Endothelial cell of umbilical vein (primary cell): ENCODE measurements at regions not wholly inside any gene's neighbourhood (a gene's known extent, or its start where the extent isn't known, plus 50 kb on each side); places are given as distances from the start of the nearest gene placed in this dataset.

Experiments
- BruUV-seq: library from RNA; stranded (reverse); fragments of 400-500 nt; replicated peaks from 2 replicates; lab custom pipeline; 2021; lab: Mats Ljungman, UMichigan
- CTCF ChIA-PET: fragments of 300-600, 350-600 bp; sonication (Branson Sonifier 250); formaldehyde crosslinking; loops from one replicate; lab custom pipeline; 2021; ENCODE audit warnings: antibody characterized with exemption, inconsistent platforms; lab: Charles Lee
- POLR2A ChIA-PET: fragments of 300-600, 350-600 bp; sonication (Branson Sonifier 250); formaldehyde crosslinking; loops from one replicate; lab custom pipeline; 2021; ENCODE audit warnings: antibody characterized with exemption, inconsistent platforms; lab: Charles Lee
- DNase-seq: peaks from one replicate; pipeline ENCODE4 v3.0.0-alpha.2; 2011; ENCODE audit warnings: low read depth, low spot score
- FAIRE-seq: peaks from 2 replicates; lab custom pipeline; 2011; peaks lifted over from hg19 to GRCh38; lab: Jason Lieb, UNC
- H2AFZ ChIP-seq: 2 replicates; pipeline ENCODE4 v1.6.0; 2012; ENCODE audit warnings: low read depth, low read length, control low read depth, inconsistent platforms
- H3K27ac ChIP-seq: 2 replicates; pipeline ENCODE4 v1.5.1; 2011; ENCODE audit warnings: low read depth, mild to moderate bottlenecking, control low read depth, low read length, moderate library complexity; ENCODE audit not compliant: insufficient read depth
- H3K27me3 ChIP-seq, 2 experiments: 2 replicates each; pipeline versions ENCODE4 v1.6.0 to v1.6.1; 2011; ENCODE audit warnings: low read length in 2 of 2, mixed read lengths in 1 of 2; ENCODE audit not compliant: control insufficient read depth in 2 of 2, insufficient read depth in 2 of 2
- H3K36me3 ChIP-seq, 2 experiments: 2 replicates in 1 of 2; 3 replicates in 1 of 2; pipeline ENCODE4 v1.5.1; 2011; ENCODE audit warnings: low read length in 2 of 2, mild to moderate bottlenecking in 1 of 2, moderate library complexity in 1 of 2; ENCODE audit not compliant: control insufficient read depth in 2 of 2, insufficient read depth in 2 of 2; ENCODE audit errors: extremely low read depth in 1 of 2
- H3K4me1 ChIP-seq: 3 replicates; pipeline ENCODE4 v1.5.1; 2011; ENCODE audit warnings: mild to moderate bottlenecking, low read length; ENCODE audit not compliant: control insufficient read depth, insufficient read depth; ENCODE audit errors: extremely low read depth
- H3K4me2 ChIP-seq: 2 replicates; pipeline ENCODE4 v1.6.1; 2011; ENCODE audit warnings: low read length, control low read depth, mixed read lengths; ENCODE audit not compliant: insufficient read depth
- H3K4me3 ChIP-seq, 3 experiments: fragments of 200-600 bp in 1 of 3; sonication (generic), shearing (Covaris generic) in 1 of 3; replicated peaks in 1 of 3; 2 replicates each; pipeline ENCODE4 v1.5.1; 2011 to 2016; ENCODE audit warnings: control low read depth in 3 of 3, low read length in 3 of 3, mild to moderate bottlenecking in 2 of 3, inconsistent platforms in 1 of 3, low read depth in 1 of 3, moderate library complexity in 1 of 3; ENCODE audit not compliant: insufficient read depth in 1 of 3
- H3K79me2 ChIP-seq: 2 replicates; pipeline ENCODE4 v1.6.0; 2012; ENCODE audit warnings: low read length, inconsistent platforms; ENCODE audit not compliant: control insufficient read depth, insufficient read depth
- H3K9ac ChIP-seq: replicated peaks from 2 replicates; pipeline ENCODE3; 2011; ENCODE audit warnings: low read length, control low read depth; ENCODE audit not compliant: insufficient read depth; ENCODE audit errors: extremely low read depth
- H3K9me1 ChIP-seq: replicated peaks from 3 replicates; pipeline ENCODE4 v1.6.0; 2011; ENCODE audit warnings: mild to moderate bottlenecking, low read length; ENCODE audit not compliant: control insufficient read depth, insufficient read depth; ENCODE audit errors: extremely low read depth
- H3K9me3 ChIP-seq: replicated peaks from 2 replicates; pipeline ENCODE4 v1.5.1; 2012; ENCODE audit warnings: low read length, inconsistent platforms; ENCODE audit not compliant: control insufficient read depth, insufficient read depth
- H4K20me1 ChIP-seq: replicated peaks from 2 replicates; pipeline ENCODE3; 2011; ENCODE audit warnings: mild to moderate bottlenecking, low read length; ENCODE audit not compliant: control insufficient read depth, insufficient read depth; ENCODE audit errors: extremely low read depth
- CTCF ChIP-seq, 2 donors: IDR thresholded peaks; 1 replicate in 1 of 2; 2 replicates in 1 of 2; pipeline ENCODE4 v1.5.1; 2011; ENCODE audit warnings: low read length in 2 of 2, mild to moderate bottlenecking in 2 of 2, moderate library complexity in 2 of 2, control low read depth in 1 of 2, inconsistent platforms in 1 of 2, low read depth in 1 of 2; ENCODE audit not compliant: insufficient read depth in 1 of 2; ENCODE audit errors: extremely low read depth in 1 of 2
- EZH2 ChIP-seq: IDR thresholded peaks from 2 replicates; pipeline ENCODE4 v1.6.1; 2012; ENCODE audit warnings: borderline replicate concordance, low read depth, mild to moderate bottlenecking, moderate library complexity, low read length, inconsistent platforms; ENCODE audit not compliant: severe bottlenecking
- FOS ChIP-seq: IDR thresholded peaks from 2 replicates; pipeline ENCODE4 v1.6.1; 2011; ENCODE audit warnings: mild to moderate bottlenecking, low read length, moderate library complexity, borderline replicate concordance; ENCODE audit not compliant: insufficient read depth
- GATA2 ChIP-seq: IDR thresholded peaks from 2 replicates; pipeline ENCODE4 v1.7.0; 2011; ENCODE audit warnings: low read depth, mild to moderate bottlenecking, moderate library complexity, mixed read lengths, low read length; ENCODE audit not compliant: insufficient read length, insufficient read depth
- JUN ChIP-seq: IDR thresholded peaks from 2 replicates; pipeline ENCODE4 v1.6.1; 2011; ENCODE audit warnings: borderline replicate concordance, low read depth; ENCODE audit not compliant: insufficient read length, insufficient read depth
- MYC ChIP-seq: IDR thresholded peaks from one replicate; pipeline ENCODE4 v1.6.1; 2011; ENCODE audit warnings: mild to moderate bottlenecking, low read depth, low read length
- POLR2A ChIP-seq: IDR thresholded peaks from 2 replicates; pipeline ENCODE4 v1.6.1; 2012; ENCODE audit warnings: low read depth, mild to moderate bottlenecking, control low read depth, low read length
- POLR2AphosphoS5 ChIP-seq: IDR thresholded peaks from 2 replicates; pipeline ENCODE4 v1.6.1; 2012; ENCODE audit warnings: low read depth, mild to moderate bottlenecking, control low read depth, low read length, moderate library complexity; ENCODE audit not compliant: insufficient read depth
- dilution Hi-C: fragments of 300-500 bp; cut with MboI; formaldehyde crosslinking; loops from one replicate; pipeline ENCODE4 v1.15.0; 2019; ENCODE audit warnings: low sequenced_read_pairs; ENCODE audit not compliant: extremely low pct_ligation_motif_present
- intact Hi-C: fragments of 100-400 bp; cut with micrococcal nuclease; formaldehyde crosslinking; loops from one replicate; pipeline ENCODE4 v1.10.0; 2022
- TF ChIP-seq, protein P1 (sequence below): IDR thresholded peaks from 2 replicates; pipeline ENCODE4 v1.6.1; 2011; ENCODE audit not compliant: insufficient read depth, insufficient read length

- no peak overlapping the region for H3K4me2 ChIP-seq
- H3K27me3 ChIP-seq, result no peaks in the 10 kb centered on the region
- H3K4me3 ChIP-seq, result no peak overlapping the region
- no peak overlapping the region for H2AFZ ChIP-seq
- FAIRE-seq (no peak), DNase-seq (no peak)
- H3K79me2 ChIP-seq, result no peaks in the 10 kb centered on the region
- H3K27ac ChIP-seq, result no peak overlapping the region
- H3K9me3 ChIP-seq, result no peaks in the 10 kb centered on the region
- no peaks in the 10 kb centered on the region for H3K9me1 ChIP-seq
- BruUV-seq, result no TSS peak
- H3K36me3 ChIP-seq, result no peaks in the 10 kb centered on the region
- ChIA-PET CTCF (interaction anchor here (0.6 to 3.1 kb wide), 5 partner anchors 8 to 275 kb away, joined by 3 to 21 read pairs (median 12); no protein-coding TSS in a partner anchor), POLR2A (no interaction called here)
- intact Hi-C loops (no loop called here), dilution Hi-C loops (no loop called here)
- no peak overlapping the region for H3K9ac ChIP-seq
- H4K20me1 ChIP-seq, result no peaks in the 10 kb centered on the region
- no peaks in the 10 kb centered on the region for H3K4me1 ChIP-seq
- no peak for TF ChIP-seq FOS
- TF ChIP-seq GATA2, result no peak
- TF ChIP-seq POLR2A, result no peak
- TF ChIP-seq CTCF (IDR thresholded peaks at IDR 0.05; ENCODE audit: extremely low read depth in 1 of 2, insufficient read depth in 1 of 2, low read depth in 1 of 2, low read length in 2 of 2), result no peak
- TF ChIP-seq, protein P1, sequence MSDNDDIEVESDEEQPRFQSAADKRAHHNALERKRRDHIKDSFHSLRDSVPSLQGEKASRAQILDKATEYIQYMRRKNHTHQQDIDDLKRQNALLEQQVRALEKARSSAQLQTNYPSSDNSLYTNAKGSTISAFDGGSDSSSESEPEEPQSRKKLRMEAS, result no peak
- no peak for TF ChIP-seq POLR2AphosphoS5
- TF ChIP-seq MYC, result no peak
- no peak for TF ChIP-seq JUN
- TF ChIP-seq EZH2, result no peak
Measured at GRCh38 chr18:70448588-70448987, 159.7 kb downstream of the SOCS6 start.
